ELF-1 (cell line): ENCODE measurements at regions not wholly inside any gene's neighbourhood (a gene's known extent, or its start where the extent isn't known, plus 50 kb on each side); places are given as distances from the start of the nearest gene placed in this dataset.

Experiments used
- DNase-seq: peaks from one replicate; pipeline ENCODE4 v3.0.0-alpha.2; 2016; ENCODE audit warnings: low read depth, low spot score

DNA sequence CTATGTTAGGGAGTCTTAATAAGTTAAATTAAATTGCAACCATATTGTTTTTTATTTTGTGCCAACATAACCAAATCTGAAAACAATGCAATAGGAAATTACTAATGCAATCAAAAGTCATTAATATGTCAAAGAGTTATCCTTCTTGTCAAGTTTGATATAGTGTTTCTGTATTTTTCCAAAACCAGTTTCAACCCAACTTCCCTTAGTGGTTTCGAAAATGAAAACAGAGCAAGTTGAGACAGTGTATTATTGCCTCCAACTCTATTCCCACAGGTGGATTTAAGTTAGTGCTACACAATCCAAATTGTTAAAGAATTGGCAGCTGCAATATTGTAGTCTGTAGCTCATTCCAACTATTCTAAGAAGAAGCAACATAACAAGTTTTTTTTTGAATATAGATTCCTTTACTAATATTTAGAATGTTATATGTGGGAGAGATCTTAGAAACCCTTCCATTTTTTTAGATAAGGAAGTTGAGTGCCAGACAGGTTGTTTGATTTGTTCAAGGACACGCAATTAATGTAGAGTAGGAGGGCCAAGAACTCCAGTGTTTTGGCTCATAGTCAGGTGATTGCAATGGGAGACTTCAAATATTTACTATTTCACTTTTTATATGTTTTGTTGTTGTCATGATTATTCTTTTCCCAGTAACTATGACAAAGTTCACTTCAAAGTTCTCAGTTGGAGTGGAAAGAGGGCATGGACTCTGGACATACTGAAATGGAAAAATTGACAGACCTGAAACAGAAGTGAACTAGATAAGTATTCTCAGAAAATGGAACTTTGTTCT is 282.4 kb upstream of the HSF2 start:
- DNase-seq = no peak

DNA sequence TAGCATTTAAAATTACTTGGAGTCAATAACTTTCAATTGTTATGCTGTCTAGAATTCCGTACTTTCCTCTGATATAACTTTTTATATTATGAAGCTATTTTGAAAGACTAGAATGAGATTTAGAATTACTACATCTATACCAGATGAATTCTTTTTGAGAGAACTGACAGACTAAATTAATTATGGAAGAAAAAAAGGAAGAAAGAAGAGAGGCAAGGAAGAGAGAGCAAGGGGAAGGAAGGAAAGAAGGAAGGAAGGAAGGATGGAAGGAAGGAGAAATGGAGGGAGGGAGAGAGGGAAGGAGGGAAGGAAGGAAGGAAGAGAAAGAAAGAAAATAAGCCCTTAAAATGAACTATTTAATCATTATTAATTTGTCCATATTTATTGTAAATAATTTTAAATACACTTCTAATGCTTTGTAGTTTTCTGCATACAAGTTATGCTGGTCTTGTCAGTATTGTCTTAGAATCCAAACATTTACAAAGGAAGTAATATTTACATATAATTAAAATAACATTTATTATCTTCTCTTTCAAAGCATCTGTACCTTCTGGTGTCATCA is 280.4 kb upstream of the HSF2 start:
- no peak for DNase-seq

DNA sequence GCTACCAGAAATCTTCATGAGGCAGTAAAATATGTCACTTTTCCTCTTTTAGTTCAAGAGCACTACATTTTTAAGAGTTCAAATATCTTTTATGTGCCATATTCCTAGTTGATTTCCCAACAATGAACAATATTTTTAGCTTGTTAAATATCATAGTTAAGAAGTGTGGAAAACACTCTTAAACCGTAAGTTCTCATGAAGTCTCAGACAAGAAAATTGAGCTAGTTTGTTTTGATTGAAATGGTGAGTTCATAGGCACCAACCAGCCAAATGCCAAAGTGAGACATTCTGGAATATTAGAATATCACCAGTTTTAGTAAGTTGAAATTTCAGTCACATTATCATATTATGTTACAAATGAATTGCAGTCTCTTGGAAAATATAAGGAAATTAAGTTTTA is 277.2 kb upstream of the HSF2 start:
- DNase-seq = no peak

DNA sequence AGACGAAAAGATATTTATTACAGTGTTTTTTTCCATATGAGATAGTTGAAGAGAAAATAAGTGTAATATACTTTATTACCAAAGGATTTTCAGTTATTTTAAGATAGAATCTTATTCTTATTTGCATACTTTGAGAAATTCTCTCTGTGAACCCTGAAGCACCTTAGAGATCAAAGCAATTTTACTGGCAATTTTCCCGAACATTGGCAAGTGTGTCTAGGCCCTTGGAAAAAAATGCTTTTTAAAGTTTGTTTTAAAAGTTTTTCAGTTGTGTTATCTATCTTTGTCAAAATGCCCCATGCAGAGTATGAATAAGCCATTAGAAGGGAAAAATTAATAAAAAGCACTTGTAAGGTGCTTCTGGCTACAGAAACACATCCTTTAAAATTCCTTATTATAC is 276.8 kb upstream of the HSF2 start:
- DNase-seq = no peak

DNA sequence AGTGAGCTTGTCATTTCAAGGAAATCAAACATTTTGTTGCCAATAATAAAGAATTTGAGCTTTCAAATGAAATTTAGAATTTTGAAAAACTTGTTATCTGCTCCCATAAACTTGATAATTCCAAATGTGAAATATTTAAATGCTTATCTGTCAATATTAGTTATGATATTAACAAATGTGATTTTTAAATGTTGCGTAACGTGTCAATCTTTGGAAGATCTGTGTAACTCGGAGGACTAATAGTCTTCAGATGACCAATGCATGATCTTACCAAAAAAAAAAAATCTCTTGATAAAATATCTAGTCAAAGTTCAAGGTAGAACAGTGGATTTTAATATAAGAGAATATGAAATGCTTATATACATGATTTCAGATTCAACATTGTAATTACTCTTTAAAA is 274.5 kb upstream of the HSF2 start:
- no peak for DNase-seq

DNA sequence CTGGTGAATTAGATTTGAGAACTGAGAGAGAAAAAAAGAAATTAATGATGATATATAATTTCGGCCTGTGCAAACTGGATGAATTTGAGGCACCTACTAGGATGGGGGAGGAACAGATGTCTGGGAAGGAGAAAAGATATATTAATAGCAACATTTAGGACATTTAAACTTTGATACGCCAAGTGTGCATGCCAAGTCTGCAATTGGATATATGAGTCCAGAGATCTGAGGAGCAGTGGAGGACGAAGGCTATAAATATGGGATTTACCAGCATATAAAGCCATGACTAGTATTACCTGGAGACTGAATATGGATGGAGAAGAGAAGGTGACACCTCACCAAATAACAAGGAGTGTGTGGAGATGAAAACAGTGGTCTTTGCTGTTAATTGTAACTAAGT is 272.6 kb upstream of the HSF2 start:
- DNase-seq = no peak

DNA sequence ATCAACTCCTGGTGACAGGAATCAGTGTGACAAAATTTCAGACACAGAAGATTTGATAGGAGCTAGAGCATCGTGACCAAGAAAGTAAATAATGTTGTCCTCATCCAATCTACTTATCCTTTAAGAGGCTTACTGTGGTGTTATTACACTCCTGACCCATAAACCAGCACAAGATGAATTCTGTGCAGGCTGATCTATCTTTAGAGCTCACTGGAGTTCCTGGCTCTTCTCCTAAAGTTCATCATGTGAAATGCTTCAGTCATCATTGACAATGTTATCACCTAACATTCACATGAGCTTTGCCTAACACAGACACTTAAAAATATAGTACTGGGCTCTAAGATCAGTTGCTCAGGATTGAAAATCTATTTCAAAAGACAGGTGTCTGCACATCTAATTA is 271.0 kb upstream of the HSF2 start:
- DNase-seq = no peak

DNA sequence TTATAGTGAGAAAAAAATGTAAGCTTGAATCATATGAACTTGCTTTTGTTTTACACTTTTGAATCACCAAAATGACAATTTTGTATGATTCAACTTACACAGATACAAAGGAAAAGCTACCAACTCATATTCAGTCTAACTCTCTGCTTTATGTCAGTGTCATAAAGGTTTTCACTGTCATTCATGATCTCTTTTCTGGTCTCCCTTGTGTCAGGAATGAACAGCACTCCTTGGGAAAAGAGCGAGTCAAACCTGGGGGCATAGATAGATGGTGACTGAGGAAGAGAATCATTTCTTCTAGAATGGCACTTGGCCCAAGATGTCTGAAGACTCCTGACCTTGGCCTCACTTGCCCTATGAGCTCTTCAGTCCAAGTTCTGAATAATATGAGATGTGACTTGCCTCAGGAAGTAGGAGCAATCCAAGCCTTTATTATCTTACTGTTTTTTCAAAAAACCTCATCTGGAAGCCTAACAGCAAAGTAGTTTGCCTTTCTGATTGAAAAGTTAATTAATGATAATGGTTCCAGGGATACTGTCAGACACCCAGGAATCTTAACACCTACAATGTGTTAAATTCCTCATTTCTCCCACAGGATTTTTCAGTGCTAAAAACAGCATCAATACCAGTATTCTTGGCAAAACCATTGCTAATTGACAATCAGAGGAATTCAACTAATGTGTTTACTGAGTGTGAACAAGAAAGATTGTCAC is 270.0 kb upstream of the HSF2 start:
- no peak for DNase-seq

DNA sequence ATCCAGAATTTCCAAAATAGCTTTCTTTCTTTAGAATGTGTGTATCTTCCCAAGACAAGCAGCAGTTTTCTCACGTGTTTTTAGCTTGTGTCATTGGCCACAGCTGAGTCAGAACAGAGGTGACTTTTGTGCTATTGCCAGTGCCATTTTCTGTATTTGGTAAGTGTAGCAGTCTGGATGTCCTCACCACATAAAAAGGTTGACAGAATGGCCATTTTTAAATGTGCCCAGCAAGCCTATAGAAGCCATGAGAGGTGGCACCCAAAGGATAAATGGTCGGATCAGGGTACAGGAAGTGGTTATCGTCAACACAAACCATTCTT is 269.5 kb upstream of the HSF2 start:
- DNase-seq = no peak

DNA sequence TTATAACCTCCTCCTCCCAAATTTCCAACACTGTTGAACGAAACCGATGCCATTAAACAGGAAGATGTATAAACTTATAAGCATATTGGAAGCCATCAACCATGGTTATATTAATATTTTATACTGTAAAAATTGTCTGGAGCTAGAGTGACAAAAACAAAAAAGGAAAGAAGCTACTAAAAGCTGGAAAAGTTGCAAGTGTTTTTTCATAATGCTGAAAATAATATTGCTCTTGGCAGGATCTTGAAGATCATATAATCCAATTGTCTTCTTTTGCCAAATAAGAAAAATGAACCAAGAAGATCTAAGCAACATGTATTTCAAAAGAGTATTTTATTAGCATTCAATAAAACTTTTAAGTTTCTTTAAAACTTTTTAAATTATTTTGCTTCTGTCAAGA is 268.9 kb upstream of the HSF2 start:
- no peak for DNase-seq

DNA sequence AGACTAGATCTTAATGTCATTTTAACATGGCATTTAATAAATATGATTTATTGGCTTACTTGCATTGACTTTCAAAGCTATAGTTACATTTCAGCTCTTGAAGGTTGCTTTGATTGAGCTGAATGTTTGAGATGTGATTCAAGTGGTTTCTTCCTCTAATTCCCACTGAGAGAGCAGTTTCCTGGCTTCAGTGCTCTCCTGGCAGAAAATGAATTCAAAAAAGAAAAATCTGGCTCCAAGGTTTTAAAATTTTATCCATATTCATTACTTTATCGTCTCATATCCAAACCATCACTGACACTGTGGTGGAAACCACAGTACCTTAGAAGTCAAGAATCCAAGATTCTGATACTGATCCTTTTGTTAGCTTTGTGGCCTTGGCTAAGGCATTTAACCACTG is 263.1 kb upstream of the HSF2 start:
- no peak for DNase-seq

DNA sequence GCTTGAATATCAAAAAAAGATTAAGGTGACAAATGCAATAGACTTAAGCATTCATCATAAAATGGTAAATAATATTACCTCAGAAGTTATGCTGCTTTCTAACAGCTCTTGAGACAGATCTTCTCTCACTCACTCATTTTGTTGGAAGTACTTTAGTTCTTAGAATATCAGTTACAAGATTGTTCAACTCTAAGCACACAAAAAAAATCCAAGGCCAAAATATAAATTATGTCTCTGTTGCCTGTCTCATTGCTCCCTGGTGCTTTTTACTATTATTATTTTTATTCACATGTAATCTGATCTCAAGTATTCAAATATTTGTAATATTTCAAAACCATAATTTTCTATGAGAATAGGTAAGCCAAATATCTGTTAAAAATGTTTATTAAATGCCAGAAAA is 259.4 kb upstream of the HSF2 start:
- no peak for DNase-seq

DNA sequence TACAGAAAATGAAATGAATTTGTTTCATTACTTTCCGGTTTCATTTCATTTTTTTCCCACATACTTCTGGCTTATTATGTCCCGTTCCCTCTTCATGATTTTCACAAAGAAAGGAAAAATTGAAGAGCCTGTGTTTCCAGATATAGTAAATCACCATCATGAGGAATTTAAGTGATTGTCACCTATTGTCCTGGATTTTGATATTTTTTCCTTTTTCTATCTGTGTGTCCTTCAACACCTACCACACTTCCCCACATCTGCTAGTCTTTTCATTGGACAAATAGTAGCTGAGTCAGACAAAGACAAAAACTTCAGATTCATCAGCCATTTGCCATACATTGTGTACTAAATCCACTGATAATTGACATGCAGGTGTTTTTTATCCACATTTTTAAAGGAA is 258.2 kb upstream of the HSF2 start:
- no peak for DNase-seq

DNA sequence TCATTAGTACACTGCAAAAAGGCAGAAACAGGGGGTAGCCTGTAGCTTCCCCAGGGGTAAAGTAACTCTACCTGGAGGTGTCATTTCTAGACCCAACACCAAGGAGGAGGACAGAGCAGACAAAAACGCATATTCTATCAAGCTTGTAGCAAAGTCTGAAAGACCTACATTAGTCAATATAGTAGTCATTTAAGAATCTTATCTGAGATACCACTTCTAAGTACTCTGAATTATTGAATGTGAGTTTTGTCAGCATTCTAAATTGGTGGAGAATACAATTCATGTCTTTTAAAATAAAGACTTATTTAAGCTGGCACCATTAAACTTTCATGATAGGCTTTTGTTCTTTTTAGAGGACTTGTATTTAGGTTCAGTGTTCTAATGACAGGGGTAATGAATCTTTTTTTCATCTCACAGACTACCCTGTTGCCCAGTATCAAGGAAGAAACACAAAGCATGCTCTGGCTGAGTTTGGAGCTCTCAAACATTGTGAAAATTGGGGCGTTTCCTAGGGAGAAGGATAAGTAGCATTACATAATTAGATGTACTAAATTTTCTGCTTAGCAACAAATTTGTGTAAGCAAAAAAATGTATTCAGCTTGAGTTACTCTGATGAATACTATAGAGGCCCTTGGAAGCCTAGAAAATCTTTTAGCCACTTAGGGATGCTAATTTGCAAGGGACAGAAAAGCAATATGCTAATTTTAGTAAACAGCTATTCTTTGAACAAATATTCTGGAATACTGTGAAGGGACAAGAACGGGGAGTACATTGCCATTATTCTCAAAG is 255.4 kb upstream of the HSF2 start:
- DNase-seq = no peak

DNA sequence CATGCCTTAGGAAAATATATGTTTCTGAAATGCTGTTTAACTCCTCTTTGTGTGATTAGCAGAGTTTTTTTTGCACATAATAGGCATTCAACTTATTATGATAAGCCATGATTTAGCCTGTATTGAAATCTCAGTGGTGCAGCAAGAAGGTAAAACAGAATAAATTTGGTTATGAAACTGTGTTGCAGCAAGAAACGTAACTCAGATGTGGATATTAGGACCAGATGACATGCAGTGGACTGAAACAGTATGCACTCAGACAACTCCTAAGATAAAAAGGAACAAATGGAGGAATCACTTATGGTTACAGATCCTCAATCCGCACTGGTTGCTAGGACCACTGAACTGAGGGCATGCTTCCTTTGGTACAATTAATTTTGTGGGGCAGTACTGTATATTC is 254.2 kb upstream of the HSF2 start:
- DNase-seq = no peak

DNA sequence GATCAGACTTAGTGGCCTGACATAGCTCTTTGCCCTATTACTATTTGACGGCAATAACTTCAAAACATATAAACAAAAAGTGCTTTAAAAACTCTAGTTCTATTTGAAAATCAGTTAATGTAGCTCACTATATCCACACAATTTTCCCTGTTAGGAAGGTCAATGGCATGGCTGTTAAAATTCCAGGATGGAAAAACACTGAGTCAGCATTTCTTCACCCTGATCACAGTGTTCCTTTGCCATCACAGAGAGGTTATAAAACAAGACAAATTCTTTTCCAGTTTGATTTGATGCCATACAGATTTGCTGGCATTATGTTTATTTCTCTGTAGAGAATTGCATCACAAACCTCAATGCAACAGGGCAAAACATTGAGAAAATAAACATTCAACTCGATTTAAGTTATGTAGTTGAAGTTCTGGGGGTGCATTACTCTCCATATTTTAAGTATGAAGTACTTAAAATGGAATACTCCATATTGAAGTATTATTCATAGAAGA is 253.7 kb upstream of the HSF2 start:
- no peak for DNase-seq

DNA sequence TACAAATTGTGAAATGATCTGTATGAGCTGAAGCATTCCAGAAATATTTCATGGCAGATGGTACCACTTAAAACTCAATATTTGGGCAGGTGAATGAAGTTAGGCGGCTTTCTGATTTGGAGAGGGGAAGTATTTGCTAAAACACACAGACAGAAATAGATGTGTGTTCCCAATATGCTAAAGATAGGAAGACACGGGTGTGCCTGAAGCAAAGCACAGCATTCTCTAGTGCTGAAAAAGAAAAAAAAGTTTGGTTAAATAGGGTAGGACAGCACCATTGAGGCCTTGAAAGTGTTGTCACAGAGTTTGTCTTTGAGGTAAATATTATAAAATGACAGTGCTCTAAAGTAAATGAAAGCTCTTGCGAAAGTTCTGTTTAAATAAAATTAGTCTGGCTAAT is 252.2 kb upstream of the HSF2 start:
- no peak for DNase-seq

DNA sequence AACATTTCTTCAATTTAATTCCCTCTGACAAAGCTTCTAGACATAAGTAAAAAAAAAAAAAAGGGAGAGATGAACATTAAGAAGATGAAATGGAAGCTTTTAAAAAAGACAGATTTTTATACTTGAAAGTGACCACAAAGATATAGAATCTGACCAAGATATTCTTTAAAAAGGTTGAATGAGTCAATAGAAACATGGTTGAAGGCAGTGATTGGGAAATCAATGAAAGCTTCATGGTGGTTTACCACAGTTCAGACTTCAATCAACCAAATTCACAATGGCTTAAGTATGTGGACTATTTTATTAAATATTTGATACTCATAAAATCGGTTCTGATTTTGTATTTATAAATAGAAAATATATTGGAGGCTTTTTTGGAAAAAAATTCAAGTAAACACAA is 248.4 kb upstream of the HSF2 start:
- DNase-seq = no peak

DNA sequence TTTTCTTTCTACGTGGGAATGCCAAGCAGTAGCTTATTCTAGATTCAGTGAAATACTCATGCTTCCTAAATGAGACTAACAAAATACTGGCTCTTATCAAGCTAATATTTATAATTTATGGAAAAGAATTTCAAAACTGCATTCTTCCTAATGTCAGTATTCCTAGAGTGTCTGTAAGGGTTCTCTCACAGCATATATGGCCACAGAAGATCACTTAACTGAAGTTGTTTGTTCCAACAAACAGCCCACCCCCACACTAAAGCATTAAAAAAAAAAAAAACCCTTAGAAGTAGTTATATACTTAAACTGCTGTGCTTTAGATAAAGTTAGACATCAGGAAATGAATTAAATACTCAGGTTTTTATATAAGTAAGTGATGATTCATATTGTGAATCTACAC is 247.7 kb upstream of the HSF2 start:
- DNase-seq = no peak

DNA sequence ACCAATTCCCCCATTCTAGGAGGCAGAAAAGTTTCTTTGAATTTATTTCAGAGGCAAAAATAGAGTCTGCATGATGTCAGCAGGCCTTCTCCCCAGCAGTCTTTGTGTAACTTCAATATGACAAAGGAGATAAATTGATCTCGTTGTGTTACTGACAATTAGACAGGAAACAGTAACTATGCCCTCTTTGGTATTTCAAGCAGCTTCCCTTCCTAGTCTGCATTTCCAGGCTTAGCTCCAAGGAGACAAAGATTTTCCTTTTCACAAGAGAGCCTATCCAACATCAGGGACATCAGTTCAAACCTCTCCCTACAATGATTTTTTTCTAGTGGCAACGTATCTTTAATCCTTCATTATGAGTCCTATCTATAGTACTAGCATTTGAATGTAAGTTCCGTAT is 245.9 kb upstream of the HSF2 start:
- DNase-seq = no peak

DNA sequence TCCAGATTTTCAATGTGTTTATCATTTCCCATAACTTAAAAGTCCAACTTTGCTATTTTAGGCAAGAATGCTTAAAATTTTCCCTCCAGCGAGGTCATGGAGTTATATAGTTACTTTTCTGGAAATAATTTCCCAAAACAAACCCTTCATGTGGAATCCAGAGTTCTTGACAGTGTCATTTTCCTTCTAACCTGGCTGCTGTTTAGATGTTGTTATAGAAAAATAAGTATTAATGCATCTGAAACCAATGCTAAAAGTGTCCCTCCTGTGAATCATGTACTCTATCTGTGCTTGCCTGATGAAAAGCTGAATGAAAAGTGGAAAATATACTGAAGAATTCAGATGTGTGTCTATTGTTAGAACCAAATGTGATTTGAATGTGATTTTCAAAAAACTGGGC is 245.3 kb upstream of the HSF2 start:
- no peak for DNase-seq

DNA sequence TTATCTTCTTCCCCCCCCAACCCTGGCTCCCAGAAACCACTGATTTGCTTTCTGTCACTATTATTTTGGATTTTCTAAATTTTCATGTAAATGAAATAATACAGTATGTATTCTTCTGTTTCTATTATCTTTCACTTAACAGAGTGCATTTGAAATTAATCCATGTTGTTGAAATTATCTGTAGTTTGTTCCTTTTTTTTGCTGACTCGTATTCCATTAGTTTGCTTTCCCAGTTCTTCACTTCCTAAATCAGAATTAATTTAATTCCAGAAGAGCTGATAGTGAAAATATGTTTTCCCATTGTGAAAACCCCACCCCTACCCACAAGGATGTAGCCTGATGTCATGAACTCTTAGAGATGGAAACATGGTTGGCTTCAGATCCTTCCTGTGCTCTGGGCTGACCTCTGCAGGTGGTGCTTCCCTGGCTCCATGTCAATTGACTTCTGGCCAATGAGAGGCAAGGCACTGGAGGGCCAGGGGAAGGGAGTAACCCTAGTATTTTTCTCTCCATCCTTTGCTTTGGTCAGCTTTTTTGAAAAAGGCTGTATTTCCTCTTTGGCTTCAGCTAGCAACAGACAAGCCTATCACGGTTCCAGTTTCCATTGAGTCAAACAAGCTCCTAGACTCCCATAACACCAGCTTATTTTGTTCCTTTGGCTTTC is 244.4 kb upstream of the HSF2 start:
- no peak for DNase-seq
